Mucosa of descending colon (tissue), 3 donors: ENCODE measurements at regions not wholly inside any gene's neighbourhood (a gene's known extent, or its start where the extent isn't known, plus 50 kb on each side); places are given as distances from the start of the nearest gene placed in this dataset.

ENCODE experiments used
- ATAC-seq: fragments of 200-7000 bp; cut with Tn5 transposase; one replicate; pipeline ENCODE4 v1.9.1; 2020; ENCODE audit warnings: mild to moderate bottlenecking, moderate library complexity
- DNase-seq, 3 donors: peaks; one replicate each; pipeline ENCODE4 v3.0.0-alpha.2; 2020
- H3K36me3 ChIP-seq: fragments of 200-600 bp; one replicate; pipeline ENCODE4 v1.8.0; 2021; ENCODE audit warnings: low read depth, mild to moderate bottlenecking
- H3K4me1 ChIP-seq: fragments of 200-600 bp; one replicate; pipeline ENCODE4 v1.8.0; 2021; ENCODE audit warnings: low read depth, mild to moderate bottlenecking
- H3K4me3 ChIP-seq: fragments of 200-600 bp; one replicate; pipeline ENCODE4 v1.8.0; 2021; ENCODE audit warnings: mild to moderate bottlenecking
- H3K9me3 ChIP-seq: fragments of 200-600 bp; one replicate; pipeline ENCODE4 v1.8.0; 2021; ENCODE audit warnings: mild to moderate bottlenecking
- intact Hi-C, 2 donors: fragments of 100-400 bp; cut with DNase I in 1 of 2; cut with micrococcal nuclease in 1 of 2; formaldehyde crosslinking; loops; one replicate each; pipeline versions ENCODE4 v1.11.0 to v1.11.1; 2022; cut with DNase I, micrococcal nuclease
- TF ChIP-seq, protein P1 (sequence below): fragments of 200-600 bp; IDR thresholded peaks from one replicate; pipeline ENCODE4 v1.8.0; 2022; ENCODE audit warnings: antibody characterized with exemption, mild to moderate bottlenecking
- donor health status: DM: no; HTN: no; CAD: no; lungs with moderate emphysema.
- donor health status: DM: no; HTN: no; CAD: no.
- donor health status: DM: no; HTN: yes; CAD: no.

DNA sequence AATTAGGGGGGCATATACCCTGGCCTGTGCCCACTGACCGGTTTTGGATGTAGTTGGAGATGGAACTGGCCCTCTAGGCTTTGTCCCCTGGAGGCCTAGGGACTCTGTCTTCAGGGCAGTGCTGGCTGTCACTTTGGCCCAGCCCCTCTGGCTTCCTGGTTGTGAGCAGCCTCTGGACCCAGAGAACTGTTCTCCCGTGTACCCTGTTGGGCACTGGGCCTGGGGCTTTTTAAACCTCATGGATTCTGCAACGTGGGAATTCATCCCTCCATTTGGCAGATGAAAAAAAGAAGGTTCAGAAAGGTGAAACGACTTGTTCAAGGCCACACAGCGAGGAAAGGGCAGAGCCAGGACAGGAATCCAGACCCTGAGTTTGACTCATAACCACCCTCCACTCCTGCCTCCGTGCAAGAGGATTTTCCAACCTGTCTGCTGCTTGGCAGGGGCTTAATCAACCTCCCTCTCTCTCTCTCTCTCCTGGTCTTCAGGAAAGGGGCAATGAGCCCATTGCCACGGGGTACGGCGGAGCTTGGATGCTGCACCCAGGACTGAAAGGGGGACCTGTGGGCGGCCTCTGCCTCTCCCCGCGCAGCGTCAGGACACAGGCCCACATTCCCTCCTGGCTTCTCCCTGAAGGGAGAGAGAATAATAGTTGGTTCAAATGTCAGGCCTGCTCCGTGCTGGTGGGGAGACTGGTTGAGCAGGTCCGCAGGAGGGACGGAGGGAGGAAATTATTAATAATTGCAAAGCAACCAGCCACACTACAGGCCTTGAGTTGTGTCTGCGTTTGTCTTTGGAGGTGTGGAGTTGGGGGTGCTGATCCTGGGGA lies 56.0 kb downstream of the CEBPB start:
- intact Hi-C loops, result no loop called here
- TF ChIP-seq, protein P1, sequence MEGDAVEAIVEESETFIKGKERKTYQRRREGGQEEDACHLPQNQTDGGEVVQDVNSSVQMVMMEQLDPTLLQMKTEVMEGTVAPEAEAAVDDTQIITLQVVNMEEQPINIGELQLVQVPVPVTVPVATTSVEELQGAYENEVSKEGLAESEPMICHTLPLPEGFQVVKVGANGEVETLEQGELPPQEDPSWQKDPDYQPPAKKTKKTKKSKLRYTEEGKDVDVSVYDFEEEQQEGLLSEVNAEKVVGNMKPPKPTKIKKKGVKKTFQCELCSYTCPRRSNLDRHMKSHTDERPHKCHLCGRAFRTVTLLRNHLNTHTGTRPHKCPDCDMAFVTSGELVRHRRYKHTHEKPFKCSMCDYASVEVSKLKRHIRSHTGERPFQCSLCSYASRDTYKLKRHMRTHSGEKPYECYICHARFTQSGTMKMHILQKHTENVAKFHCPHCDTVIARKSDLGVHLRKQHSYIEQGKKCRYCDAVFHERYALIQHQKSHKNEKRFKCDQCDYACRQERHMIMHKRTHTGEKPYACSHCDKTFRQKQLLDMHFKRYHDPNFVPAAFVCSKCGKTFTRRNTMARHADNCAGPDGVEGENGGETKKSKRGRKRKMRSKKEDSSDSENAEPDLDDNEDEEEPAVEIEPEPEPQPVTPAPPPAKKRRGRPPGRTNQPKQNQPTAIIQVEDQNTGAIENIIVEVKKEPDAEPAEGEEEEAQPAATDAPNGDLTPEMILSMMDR, result no peak
- Histone ChIP-seq H3K4me3 (no peak overlapping the region), H3K9me3 (no peaks in the 10 kb centered on the region), H3K4me1 (peaks cover 4% of the 10 kb centered on the region), H3K36me3 (no peaks in the 10 kb centered on the region)
- no peak for DNase-seq
- ATAC-seq, result no peak

DNA sequence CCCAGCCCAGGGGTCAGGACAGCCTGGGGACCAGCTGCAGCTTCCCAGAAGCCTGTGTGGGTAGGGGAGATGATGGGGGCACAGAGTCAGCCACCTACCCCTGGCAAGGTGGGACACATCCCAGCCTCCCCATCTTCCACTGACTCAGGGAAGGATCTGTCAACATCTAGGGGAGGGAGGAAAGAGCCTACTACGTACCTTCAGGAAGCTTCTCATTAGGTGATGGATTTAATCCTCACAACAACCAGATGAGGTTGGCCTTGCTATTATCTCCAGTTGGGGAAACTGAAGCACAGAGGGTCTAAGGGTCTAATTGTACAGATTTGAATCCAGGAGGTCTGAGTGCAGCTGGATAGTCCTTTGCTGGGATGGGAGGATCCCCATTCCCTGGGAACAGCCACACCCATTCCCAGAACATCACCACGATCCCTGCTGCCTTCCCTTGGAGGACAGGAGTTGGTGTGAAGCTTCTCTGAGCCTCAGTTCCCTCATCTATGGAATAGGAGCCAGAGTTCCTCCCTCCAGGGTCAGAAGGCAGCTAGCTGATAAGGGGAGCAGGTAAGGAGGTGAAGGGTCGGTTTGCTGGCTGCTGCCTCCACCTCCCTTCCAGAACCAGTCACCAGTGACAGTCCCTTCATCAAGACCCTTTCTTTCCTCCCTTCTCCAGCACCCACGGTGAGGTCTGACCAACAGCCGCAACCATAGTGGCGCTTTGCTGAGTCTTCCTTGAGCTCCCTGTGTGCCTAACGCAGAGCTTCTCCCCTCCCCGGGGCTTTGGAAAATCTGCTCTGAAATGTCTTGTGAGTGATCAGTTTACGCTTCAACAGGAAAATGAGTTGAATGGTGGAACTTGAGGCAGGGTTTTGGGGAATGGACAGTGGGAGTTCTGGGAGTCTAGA lies 56.8 kb downstream of the CEBPB start:
- H3K4me1 ChIP-seq, result peaks cover 4% of the 10 kb centered on the region
- TF ChIP-seq, protein P1, result no peak
- no peaks in the 10 kb centered on the region for H3K9me3 ChIP-seq
- intact Hi-C loops, result no loop called here
- no peak overlapping the region for H3K4me3 ChIP-seq
- no peak for ATAC-seq
- DNase-seq, result no peak
- H3K36me3 ChIP-seq, result no peaks in the 10 kb centered on the region

DNA sequence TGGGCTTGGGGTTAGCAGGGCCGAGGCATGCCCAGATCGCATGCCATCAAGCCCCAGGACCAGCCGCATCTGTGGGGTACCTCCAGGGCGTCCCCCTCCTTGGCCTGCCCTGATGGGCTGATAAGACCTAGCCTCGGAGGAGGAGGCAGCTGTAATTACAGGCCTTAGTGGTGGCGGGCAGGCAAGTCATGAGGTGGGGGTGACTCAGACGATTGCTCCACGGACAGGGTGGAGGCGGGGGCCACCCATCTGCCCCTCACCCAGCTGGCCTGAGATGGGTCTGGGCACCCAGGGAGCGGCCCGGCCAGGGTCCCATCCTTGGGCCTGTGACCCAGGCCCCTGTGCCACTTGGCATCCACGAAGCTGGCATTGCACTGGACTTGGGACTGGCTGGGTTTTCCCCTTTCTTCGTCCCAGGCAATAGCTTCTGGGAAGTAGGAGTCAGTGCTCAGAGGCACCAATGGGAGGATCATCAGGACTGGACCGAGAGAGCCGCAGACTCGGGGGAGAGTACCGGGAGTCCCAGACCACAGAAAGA lies 57.5 kb downstream of the CEBPB start:
- peak; percentile 70 for ATAC-seq
- Histone ChIP-seq H3K4me3 (no peak overlapping the region), H3K36me3 (no peaks in the 10 kb centered on the region), H3K9me3 (no peaks in the 10 kb centered on the region), H3K4me1 (peaks cover 4% of the 10 kb centered on the region)
- TF ChIP-seq, protein P1, result no peak
- DNase-seq, result no peak
- intact Hi-C loops, result no loop called here

DNA sequence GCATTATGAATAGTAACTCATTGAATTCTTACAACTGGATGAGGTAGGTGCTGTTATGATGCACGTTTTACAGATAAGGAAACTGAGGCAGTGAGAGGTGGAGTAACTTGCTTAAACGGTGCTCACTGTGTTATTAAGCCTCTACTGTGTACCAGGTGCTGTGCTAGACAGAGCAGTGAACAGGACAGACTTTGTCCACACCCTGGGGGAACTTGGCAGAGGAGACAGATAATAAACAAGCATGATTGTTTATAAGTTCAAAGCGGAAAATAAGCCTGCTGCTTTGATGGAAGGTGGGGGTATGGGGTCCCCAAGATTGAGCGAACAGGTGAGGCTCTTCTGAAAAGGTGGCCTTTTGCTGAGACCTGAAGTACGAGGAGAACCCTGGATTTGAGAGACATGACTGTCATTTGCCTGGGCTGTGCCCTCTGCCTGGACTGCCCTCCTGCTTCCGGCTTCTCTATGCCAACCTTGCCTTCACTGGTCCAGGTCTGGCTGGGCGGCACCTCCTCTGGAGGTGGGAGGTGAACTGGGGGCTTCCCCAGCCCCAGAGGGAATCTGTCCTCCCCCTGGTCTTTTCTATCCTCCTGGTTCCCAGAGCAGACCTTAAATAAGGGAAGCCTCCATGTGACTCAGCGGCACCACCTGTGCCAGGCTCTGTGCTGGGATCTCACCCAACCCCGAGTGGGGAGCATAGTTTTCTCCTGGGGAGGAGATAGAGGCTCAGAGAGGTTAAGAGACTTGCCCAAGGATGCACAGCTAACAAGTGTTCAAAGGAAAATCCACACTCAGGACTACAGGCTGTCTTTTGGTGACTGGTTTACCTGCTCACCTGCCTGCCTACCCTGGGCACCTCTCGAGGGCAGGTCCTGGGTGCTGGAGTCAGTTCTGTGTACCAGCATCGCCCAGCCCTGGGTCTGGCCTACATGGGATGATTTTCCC lies 59.1 kb downstream of the CEBPB start:
- no peak overlapping the region for H3K4me3 ChIP-seq
- H3K9me3 ChIP-seq, result no peaks in the 10 kb centered on the region
- H3K4me1 ChIP-seq, result peaks cover 4% of the 10 kb centered on the region
- ATAC-seq, result peak; percentile 67
- DNase-seq, result peak in 1 of 3 donors; percentile 44
- no peaks in the 10 kb centered on the region for H3K36me3 ChIP-seq
- intact Hi-C loops, result no loop called here
- TF ChIP-seq, protein P1, result no peak
